ENCODE measurements at regions not wholly inside any gene's neighbourhood (a gene's known extent, or its start where the extent isn't known, plus 50 kb on each side); places are given as distances from the start of the nearest gene placed in this dataset.

DNA sequence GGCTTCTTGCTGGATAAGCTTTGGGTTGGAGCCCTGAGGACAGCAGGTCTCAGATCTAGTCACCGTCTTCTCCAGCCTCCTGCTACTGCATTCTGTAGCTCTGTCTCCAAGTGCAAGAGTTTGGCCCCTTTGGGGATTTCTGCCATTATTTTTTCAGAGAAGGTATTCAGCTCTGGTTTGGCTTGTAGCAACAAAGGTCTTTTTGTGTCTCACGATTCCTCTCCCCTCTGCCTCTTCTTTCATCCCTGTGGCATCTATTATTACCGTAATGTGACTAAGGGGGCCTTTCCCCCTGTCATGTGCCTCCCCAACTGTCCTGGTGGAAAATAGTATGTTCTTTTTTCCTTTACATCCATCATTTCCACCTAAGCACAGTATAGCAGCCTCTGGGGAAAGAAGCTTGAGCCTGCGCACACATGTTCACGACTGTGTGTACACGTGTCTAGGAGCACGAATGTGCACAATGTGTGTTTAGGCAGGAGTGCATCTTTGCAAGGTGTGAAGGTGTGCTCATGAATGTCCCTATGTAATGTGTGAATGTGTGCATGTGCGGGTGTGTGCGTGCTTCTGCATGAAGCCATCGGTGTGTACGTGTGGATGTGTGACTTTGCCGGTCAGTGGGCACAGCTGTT lies 273.9 kb downstream of the ZNF536 start:
- Histone ChIP-seq H3K27ac (replicated peaks) (no peak overlapping the region), H3K4me1 (no peaks in the 10 kb centered on the region), H3K4me3 (no peak overlapping the region), H3K36me3 (no peaks in the 10 kb centered on the region), H3K9me3 (replicated peaks) (no peaks in the 10 kb centered on the region), H3K27me3 (ENCODE audit: low read depth) (peaks cover 49% of the 10 kb centered on the region)
- intact Hi-C loops (cut with micrococcal nuclease) = no loop called here
- TF ChIP-seq, protein P1, sequence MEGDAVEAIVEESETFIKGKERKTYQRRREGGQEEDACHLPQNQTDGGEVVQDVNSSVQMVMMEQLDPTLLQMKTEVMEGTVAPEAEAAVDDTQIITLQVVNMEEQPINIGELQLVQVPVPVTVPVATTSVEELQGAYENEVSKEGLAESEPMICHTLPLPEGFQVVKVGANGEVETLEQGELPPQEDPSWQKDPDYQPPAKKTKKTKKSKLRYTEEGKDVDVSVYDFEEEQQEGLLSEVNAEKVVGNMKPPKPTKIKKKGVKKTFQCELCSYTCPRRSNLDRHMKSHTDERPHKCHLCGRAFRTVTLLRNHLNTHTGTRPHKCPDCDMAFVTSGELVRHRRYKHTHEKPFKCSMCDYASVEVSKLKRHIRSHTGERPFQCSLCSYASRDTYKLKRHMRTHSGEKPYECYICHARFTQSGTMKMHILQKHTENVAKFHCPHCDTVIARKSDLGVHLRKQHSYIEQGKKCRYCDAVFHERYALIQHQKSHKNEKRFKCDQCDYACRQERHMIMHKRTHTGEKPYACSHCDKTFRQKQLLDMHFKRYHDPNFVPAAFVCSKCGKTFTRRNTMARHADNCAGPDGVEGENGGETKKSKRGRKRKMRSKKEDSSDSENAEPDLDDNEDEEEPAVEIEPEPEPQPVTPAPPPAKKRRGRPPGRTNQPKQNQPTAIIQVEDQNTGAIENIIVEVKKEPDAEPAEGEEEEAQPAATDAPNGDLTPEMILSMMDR (IDR thresholded peaks at IDR 0.05; ENCODE audit: borderline replicate concordance) = no peak
- no peak for DNase-seq

DNA sequence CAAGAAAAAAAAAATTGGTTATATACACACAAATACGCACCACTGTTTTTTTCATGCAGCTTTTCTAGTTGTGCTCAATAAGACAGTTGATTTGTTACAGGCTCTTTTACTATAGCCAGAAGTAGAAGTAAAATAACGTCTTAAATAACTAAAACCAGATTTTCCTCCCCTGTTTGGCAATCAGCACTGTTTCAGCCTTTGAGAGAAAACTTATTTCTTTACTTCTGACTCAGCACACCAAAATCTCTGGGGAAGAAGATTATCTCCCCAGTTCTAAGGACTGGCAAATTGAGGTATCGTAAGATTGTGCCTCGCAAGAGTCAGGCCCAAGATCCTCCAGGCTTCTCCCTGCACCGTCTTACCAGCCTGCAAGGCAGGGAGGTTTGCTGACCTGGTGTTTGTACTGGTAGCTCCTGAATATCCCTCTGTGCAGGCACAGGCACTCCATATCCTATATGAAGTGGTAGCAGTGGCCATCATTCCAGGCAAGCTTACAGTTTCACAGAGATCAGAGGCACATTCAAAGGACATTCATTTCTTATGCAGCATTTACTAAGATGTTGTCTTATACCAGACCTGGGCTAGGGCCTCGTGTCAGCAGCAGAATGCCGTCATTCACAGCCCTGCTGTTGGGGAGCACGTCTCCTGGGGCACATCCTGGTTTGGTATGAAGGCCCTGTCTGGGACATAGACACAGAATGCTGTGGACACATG lies 268.2 kb downstream of the ZNF536 start:
- Histone ChIP-seq H3K36me3 (no peaks in the 10 kb centered on the region), H3K4me3 (no peak overlapping the region), H3K27ac (replicated peaks) (no peak overlapping the region), H3K27me3 (ENCODE audit: low read depth) (peaks cover 11% of the 10 kb centered on the region), H3K4me1 (no peaks in the 10 kb centered on the region), H3K9me3 (replicated peaks) (peaks cover 16% of the 10 kb centered on the region)
- no peak for DNase-seq
- intact Hi-C loops (cut with micrococcal nuclease) = no loop called here
- TF ChIP-seq, protein P1 (IDR thresholded peaks at IDR 0.05; ENCODE audit: borderline replicate concordance) = no peak

DNA sequence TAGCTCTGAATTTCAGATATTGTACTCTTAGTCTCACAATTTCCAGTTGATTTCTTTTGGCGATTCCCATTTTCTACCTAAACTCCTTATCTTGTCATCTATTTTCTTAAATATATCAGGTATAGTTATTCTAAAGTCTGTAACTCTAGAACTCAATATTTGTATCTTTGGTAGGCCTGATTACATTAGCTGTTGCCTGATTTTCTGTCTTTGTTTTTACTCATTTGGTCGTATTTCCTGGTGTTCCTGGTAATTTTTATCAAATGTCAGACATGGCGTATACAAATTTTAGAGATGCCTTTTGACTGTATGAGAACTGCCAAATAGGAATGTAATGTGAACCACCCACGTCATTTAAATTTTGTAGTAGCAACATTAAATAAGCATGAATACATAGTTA lies 266.7 kb downstream of the ZNF536 start:
- no peak overlapping the region for H3K4me3 ChIP-seq
- H3K9me3 ChIP-seq (replicated peaks) = peaks cover 16% of the 10 kb centered on the region
- intact Hi-C loops (cut with micrococcal nuclease) = no loop called here
- peaks cover 16% of the 10 kb centered on the region for H3K27me3 ChIP-seq (ENCODE audit: low read depth)
- DNase-seq = no peak
- no peak overlapping the region for H3K27ac ChIP-seq (replicated peaks)
- TF ChIP-seq, protein P1 (IDR thresholded peaks at IDR 0.05; ENCODE audit: borderline replicate concordance) = no peak
- H3K4me1 ChIP-seq = no peaks in the 10 kb centered on the region
- H3K36me3 ChIP-seq = no peaks in the 10 kb centered on the region

DNA sequence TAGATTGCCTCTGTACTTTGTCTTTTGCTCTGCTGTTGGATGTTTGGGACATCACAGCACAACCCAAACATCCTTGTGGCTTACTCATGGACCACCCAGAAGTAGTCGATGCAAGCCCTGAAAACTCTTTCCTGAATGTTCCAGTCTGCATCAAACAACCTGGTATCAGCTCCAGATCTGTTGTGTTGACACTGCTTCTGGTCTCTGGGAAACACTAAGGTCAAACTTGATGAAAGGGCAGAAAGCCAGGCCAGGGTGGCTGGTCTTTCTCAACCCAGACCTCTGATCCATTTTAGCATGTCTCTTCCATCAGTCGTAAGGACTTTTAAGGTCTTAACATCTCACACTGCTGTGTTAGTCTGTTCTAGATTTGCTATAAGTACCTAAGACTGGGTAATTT lies 265.7 kb downstream of the ZNF536 start:
- H3K4me1 ChIP-seq = no peaks in the 10 kb centered on the region
- peaks cover 16% of the 10 kb centered on the region for H3K9me3 ChIP-seq (replicated peaks)
- no peak overlapping the region for H3K4me3 ChIP-seq
- no peaks in the 10 kb centered on the region for H3K36me3 ChIP-seq
- H3K27me3 ChIP-seq (ENCODE audit: low read depth) = peaks cover 17% of the 10 kb centered on the region
- no peak for DNase-seq
- TF ChIP-seq, protein P1 (IDR thresholded peaks at IDR 0.05; ENCODE audit: borderline replicate concordance) = no peak
- intact Hi-C loops (cut with micrococcal nuclease) = no loop called here
- no peak overlapping the region for H3K27ac ChIP-seq (replicated peaks)

DNA sequence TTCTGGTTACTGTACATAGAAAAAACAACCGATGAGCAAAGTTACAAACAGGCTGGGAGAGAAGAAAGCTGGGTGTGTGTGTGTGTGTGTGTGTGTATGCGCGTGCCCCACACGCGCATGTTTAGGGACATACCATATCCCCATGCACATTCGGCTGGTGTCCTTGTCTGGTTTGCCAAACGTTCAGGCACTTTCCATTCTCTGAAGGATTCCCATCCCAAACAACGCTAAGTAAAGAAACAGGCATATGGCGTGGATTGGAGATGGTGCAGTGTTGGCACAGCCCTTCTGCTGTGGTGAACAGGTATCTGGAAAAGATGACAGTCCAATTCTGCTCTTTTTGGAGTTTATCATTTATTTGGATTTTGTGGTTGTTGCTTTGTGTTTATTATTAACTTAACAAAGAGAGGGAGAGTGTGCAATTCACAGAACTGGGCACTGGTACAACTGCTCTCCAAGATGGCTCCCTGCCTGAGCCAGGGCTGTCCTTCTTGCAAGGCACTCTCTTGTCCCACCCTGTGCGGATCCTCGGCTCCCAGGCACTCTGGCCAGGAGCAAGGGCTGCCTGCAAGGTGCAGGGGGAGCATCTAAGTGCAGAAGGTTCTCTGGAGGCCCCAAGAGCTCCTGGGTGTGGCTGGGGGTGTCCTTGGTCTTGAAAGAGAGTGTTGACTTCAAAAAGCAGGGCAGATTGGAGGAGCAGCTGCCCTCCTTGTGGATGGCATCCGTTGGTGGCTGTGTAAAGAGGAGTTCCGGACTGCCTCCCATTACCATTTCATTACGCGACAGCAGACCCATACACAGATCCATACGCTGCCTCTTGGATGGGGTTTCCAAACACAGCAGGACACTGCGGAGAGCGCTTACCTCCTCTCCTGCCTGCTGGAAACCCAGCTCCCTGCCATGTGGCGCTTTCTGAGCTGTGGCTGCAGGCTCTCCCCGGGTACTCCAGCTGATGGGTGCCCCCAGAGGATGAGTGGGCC lies 263.1 kb downstream of the ZNF536 start:
- no peak for DNase-seq
- Histone ChIP-seq H3K27ac (replicated peaks) (no peak overlapping the region), H3K4me1 (no peaks in the 10 kb centered on the region), H3K9me3 (replicated peaks) (peaks cover 16% of the 10 kb centered on the region), H3K27me3 (ENCODE audit: low read depth) (peaks cover 23% of the 10 kb centered on the region), H3K4me3 (no peak overlapping the region), H3K36me3 (no peaks in the 10 kb centered on the region)
- TF ChIP-seq, protein P1 (IDR thresholded peaks at IDR 0.05; ENCODE audit: borderline replicate concordance) = no peak
- intact Hi-C loops (cut with micrococcal nuclease) = no loop called here

All from left ventricle myocardium inferior (tissue), 1 donor.